Stimulated activated naive B cell treated with anti-CD40 and anti-IgM and Interleukin-4, amounts not matched to agents 10 μg/mL and 1 μg/mL and 100 μg/mL, for 72 hours (primary cell): ENCODE measurements at regions not wholly inside any gene's neighbourhood (a gene's known extent, or its start where the extent isn't known, plus 50 kb on each side); places are given as distances from the start of the nearest gene placed in this dataset.

Experiments
- ATAC-seq, 2 donors: fragments of 150-1000 bp; cut with Tn5 transposase; replicated peaks; 2 replicates each; pipeline ENCODE4 v1.10.0; 2021; ENCODE audit warnings: moderate library complexity in 1 of 2
- DNase-seq: peaks from one replicate; pipeline ENCODE4 v3.0.0; 2021
- H3K27ac Mint-ChIP-seq: one replicate; pipeline ENCODE4 v1.8.0; 2022; ENCODE audit warnings: mild to moderate bottlenecking, mixed read lengths
- H3K27me3 Mint-ChIP-seq, 2 donors: one replicate each; pipeline ENCODE4 v1.8.0; 2022; ENCODE audit warnings: mixed read lengths in 2 of 2
- H3K36me3 Mint-ChIP-seq, 2 donors: one replicate each; pipeline ENCODE4 v1.8.0; 2022; ENCODE audit warnings: mixed read lengths in 2 of 2, mild to moderate bottlenecking in 1 of 2
- H3K4me1 Mint-ChIP-seq, 2 donors: one replicate each; pipeline ENCODE4 v1.8.0; 2022; ENCODE audit warnings: mixed read lengths in 2 of 2, mild to moderate bottlenecking in 1 of 2
- H3K4me3 Mint-ChIP-seq, 2 donors: one replicate each; pipeline ENCODE4 v1.8.0; 2022; ENCODE audit warnings: mild to moderate bottlenecking in 2 of 2, mixed read lengths in 2 of 2, moderate library complexity in 1 of 2
- H3K9me3 Mint-ChIP-seq, 2 donors: one replicate each; pipeline ENCODE4 v1.8.0; 2022; ENCODE audit warnings: mixed read lengths in 2 of 2, mild to moderate bottlenecking in 1 of 2

DNA sequence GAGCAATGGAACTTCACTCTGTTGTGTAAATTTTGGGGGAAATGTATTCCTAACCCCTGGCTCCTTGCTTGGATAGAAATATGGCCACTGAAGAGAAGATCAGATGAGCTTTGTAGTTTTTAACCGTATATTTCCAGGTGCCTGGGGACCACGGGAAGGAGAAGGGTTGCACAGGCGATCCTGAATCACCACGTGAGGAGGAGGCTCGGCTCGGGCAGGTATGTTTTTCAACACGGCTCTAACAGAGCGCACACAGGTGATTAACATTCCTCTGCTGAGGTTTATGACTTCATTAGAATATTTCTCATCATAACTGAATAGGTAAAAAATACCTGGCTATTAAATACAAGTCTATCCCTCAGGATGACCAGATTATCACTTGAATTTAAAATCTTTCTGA, 495.0 kb upstream of the ZFHX3 start:
- H3K9me3 Mint-ChIP-seq: no peaks in the 10 kb centered on the region
- peaks cover 0 to 1% of the 10 kb centered on the region in 2 donors for H3K4me1 Mint-ChIP-seq
- ATAC-seq (no peak), DNase-seq (no peak)
- H3K27ac Mint-ChIP-seq: no peak overlapping the region
- H3K36me3 Mint-ChIP-seq: no peaks in the 10 kb centered on the region
- H3K27me3 Mint-ChIP-seq: peaks cover 47 to 74% of the 10 kb centered on the region in 2 donors
- H3K4me3 Mint-ChIP-seq: no peak overlapping the region

DNA sequence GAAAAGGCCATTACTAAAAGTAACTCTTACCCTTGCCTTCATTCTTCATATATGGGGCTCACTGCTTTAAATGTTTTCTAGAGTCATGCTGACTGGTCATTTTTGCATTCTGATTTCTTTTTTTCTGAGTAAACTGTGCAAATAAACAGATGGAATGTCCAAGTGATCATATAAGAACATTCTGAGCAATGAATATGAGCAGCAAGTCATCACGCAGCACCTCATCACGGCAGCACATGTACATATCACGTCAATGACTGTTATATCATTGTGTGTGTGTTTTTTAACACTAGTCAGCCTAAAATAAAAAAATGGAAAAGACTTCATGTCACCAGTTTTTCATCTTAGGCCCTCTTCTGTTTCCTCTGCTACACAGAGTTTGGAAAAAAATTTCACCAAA, 490.0 kb upstream of the ZFHX3 start:
- H3K9me3 Mint-ChIP-seq: peaks cover 3 to 10% of the 10 kb centered on the region in 2 donors
- no peak overlapping the region for H3K4me3 Mint-ChIP-seq
- peaks cover 19 to 40% of the 10 kb centered on the region in 2 donors for H3K27me3 Mint-ChIP-seq
- ATAC-seq (no peak), DNase-seq (no peak)
- no peaks in the 10 kb centered on the region for H3K4me1 Mint-ChIP-seq
- H3K27ac Mint-ChIP-seq: no peak overlapping the region
- H3K36me3 Mint-ChIP-seq: no peaks in the 10 kb centered on the region

DNA sequence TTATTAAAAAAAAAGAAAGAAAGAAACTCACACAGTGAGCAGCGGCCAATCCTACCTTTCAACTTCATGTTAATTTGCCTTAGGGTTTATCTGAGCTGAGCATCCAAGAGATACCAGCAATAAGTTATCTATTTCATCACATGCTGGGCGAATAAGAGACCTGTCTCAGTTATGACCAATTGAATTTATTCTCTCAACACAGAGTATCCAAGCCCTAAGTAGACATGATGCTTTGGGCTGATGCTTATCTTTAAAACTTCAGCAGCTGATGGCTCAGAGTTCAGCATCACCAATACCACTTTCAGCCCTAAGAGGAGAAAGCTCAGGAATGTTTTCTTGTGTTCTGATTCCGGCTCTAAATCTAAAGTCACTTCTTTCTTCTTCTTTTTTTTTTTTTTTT, 489.0 kb upstream of the ZFHX3 start:
- H3K27ac Mint-ChIP-seq: no peak overlapping the region
- ATAC-seq (no peak), DNase-seq (no peak)
- H3K4me3 Mint-ChIP-seq: no peak overlapping the region
- H3K27me3 Mint-ChIP-seq: peaks cover 14 to 35% of the 10 kb centered on the region in 2 donors
- H3K9me3 Mint-ChIP-seq: peaks cover 3 to 13% of the 10 kb centered on the region in 2 donors
- H3K36me3 Mint-ChIP-seq: no peaks in the 10 kb centered on the region
- H3K4me1 Mint-ChIP-seq: no peaks in the 10 kb centered on the region

DNA sequence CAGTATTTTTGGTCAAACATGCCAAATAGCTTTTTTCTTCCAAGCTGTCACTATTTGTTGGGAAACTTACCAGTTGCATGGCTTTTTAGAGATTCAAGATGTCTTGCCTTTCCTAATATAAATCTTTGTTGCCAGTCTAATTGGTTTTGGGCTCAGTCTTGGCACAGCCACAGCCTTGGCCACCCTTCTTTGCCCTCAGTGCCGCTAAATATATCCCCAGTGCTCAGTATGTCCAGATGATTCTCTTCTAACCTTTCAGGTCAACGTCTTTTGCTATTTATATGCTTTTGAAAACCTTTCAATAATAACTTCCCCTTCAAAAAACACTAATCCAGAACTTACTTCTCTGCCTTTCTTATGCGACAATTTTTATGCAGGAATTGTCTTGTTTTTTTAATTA, 483.1 kb upstream of the ZFHX3 start:
- Mint-ChIP-seq H3K27me3 (peaks cover 14 to 15% of the 10 kb centered on the region in 2 donors), H3K27ac (no peak overlapping the region), H3K9me3 (peaks cover 3 to 13% of the 10 kb centered on the region in 2 donors), H3K4me1 (no peaks in the 10 kb centered on the region), H3K36me3 (no peaks in the 10 kb centered on the region), H3K4me3 (no peak overlapping the region)
- ATAC-seq: no peak
- no peak for DNase-seq

DNA sequence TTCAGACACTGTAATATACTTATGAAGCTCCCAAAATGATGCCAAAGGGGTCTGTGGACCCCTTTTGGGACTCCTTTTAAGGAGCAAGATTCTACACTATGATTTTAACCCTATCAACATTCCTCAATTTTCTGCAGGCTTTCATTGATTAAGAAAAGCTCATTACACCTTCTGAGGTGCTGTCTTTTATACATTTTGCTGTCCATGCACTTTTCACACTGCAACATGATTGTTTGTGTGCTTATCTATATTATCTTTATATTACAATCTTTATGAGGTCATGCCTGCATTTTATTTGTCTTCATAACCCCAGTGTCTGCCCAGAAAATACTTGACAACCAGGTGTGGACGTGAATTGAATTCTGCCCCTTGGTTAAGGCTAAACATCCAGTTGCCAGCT, 482.6 kb upstream of the ZFHX3 start:
- H3K4me1 Mint-ChIP-seq: no peaks in the 10 kb centered on the region
- H3K27ac Mint-ChIP-seq: no peak overlapping the region
- ATAC-seq: no peak

DNA sequence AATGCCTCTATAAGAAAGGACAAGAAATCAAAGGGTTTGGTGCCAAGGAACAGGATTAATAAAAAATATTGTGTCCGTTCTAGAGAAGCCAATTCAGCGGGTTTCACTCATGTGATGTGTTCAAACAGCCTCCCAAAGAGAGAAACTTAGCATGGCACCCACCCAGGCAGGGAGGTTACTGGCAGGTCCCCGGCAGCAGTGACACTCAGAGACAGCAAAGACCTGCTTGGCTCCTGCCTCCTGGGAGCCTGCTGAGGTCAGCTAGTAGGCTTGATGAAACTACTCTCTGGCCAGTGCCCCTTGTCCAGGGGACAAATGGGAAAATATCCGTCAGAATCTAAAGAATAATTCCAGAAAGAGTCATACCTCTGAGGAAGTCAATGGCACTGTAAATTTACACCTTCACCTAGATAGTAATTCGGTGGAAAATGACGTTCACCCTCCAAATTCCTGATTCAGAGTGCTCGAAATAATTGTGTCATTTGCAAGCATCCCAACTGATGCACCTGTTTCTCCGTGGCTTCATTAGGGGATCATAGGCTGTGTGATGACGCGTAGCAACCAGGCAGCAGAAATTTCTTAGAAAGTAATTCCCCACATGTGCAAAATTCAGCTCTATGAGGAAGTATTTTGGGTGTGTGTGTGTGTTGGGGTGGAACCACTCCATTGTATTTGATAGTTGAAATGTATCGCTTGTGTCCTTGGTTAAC, 481.5 kb upstream of the ZFHX3 start:
- Mint-ChIP-seq H3K27me3 (peaks cover 14 to 15% of the 10 kb centered on the region in 2 donors), H3K4me1 (no peaks in the 10 kb centered on the region), H3K27ac (no peak overlapping the region), H3K4me3 (no peak overlapping the region), H3K9me3 (peaks cover 3 to 13% of the 10 kb centered on the region in 2 donors), H3K36me3 (no peaks in the 10 kb centered on the region)
- ATAC-seq: no peak
- DNase-seq: no peak

More for the DNA sequence above, 482.6 kb upstream of the ZFHX3 start:
- no peaks in the 10 kb centered on the region for H3K36me3 Mint-ChIP-seq
- no peak for DNase-seq
- H3K4me3 Mint-ChIP-seq: no peak overlapping the region
- peaks cover 14 to 15% of the 10 kb centered on the region in 2 donors for H3K27me3 Mint-ChIP-seq
- H3K9me3 Mint-ChIP-seq: peaks cover 3 to 13% of the 10 kb centered on the region in 2 donors

DNA sequence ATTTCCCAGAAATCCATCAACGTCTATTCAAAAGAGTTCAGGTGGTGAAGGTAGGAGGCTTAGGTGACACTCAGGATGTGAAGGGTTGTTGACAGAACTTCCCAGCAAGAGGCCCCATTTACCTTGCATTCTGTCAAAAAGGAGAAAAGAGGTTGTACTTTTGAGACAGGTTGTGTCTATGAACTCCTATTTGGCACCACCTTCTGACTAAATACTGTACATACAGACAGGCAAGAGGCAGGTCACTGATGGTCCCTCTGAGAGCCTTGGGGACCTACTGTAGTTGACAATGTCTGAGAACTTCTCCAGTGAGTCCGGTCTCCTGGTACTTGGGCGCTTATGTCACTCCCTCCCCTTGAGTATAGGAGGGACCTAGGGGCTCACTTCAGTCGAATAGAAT, 479.3 kb upstream of the ZFHX3 start:
- no peak overlapping the region for H3K4me3 Mint-ChIP-seq
- ATAC-seq: no peak
- H3K27ac Mint-ChIP-seq: no peak overlapping the region
- peaks cover 2 to 6% of the 10 kb centered on the region in 2 donors for H3K27me3 Mint-ChIP-seq
- no peaks in the 10 kb centered on the region for H3K36me3 Mint-ChIP-seq
- H3K9me3 Mint-ChIP-seq: peaks cover 0 to 4% of the 10 kb centered on the region in 2 donors
- H3K4me1 Mint-ChIP-seq: no peaks in the 10 kb centered on the region
- DNase-seq: no peak

DNA sequence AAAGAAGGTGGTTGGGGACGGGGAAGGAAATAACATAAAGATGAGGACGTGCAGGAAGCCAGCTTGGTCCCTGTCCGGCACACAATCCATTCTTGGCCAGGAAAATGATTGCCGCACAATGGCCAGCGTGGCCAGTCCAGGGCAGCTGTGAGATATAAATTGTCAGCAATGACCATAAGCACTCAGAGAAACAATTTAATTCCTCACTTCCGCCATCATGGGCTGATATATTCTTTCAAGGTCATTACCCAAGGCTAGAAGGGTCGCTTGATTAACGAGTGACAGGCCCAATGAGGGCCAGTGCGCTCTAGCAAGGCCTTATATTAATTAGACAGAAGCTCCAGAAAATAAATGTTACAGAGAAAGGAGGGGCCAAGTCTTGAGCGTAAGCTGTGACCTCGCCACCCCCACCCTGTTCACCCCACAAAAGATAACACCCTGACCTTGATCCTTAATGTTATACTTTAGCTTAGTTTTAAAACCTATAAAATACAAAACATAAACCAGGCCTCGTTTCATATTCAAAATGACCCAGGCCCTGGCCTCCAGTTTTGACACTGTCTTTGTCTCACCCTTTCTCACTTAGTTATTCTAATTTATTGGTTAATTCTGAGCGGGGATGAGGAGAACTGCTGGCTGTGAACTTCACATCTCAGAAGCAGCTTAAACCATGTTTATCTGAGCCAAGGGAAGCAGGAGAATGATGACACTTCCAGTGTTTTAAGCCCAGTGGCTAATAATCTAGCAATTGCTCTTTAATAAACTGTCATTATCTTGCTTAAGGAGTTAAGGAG, 478.3 kb upstream of the ZFHX3 start:
- no peak for DNase-seq
- ATAC-seq: no peak
- H3K27me3 Mint-ChIP-seq: peaks cover 0 to 5% of the 10 kb centered on the region in 2 donors
- no peaks in the 10 kb centered on the region for H3K36me3 Mint-ChIP-seq
- no peak overlapping the region for H3K4me3 Mint-ChIP-seq
- no peak overlapping the region for H3K27ac Mint-ChIP-seq
- peaks cover 0 to 3% of the 10 kb centered on the region in 2 donors for H3K9me3 Mint-ChIP-seq
- H3K4me1 Mint-ChIP-seq: no peaks in the 10 kb centered on the region

DNA sequence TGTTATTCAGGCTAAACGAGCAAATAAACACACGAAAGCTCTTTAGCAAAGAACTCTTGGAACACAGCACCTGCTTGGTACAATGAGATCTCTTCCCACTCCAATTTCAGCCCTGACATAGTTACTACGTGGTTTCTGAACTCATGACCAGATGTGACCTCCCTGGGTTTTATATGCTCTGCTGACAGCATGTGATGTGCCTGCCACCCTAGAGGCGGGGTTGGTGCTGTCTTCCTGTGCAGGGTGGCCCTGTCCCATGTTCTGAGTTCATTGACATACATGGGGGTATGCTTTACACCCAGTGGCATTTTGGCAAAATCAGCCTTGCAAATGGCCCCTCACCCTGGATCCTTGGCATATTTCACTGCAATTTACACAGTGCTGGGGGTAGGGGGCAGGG, 475.3 kb upstream of the ZFHX3 start:
- peaks cover 3% of the 10 kb centered on the region in 2 donors for H3K9me3 Mint-ChIP-seq
- H3K27me3 Mint-ChIP-seq: peaks cover 4 to 5% of the 10 kb centered on the region in 2 donors
- DNase-seq: no peak
- H3K27ac Mint-ChIP-seq: no peak overlapping the region
- no peaks in the 10 kb centered on the region for H3K36me3 Mint-ChIP-seq
- H3K4me1 Mint-ChIP-seq: no peaks in the 10 kb centered on the region
- no peak for ATAC-seq
- H3K4me3 Mint-ChIP-seq: no peak overlapping the region

DNA sequence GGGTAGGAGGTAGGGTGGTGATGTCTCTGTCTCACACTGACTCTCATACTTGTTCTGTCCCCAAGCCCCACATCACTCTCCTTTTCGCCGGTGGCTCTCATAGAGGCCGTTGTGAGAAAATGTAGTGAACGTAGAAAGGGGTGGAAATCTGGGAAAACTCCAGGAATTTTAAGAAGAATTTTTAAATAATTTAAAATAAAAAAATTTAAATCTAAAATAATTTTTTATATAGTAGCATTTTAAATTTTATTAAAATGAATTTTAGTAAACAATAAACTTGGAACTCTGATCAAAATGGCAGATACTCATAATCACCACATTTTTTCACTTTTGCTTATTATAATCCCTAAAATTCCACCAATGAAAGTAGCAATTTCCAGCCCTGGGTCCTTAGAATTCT, 473.6 kb upstream of the ZFHX3 start:
- H3K4me1 Mint-ChIP-seq: no peaks in the 10 kb centered on the region
- H3K36me3 Mint-ChIP-seq: no peaks in the 10 kb centered on the region
- no peak overlapping the region for H3K4me3 Mint-ChIP-seq
- H3K27me3 Mint-ChIP-seq: peaks cover 4 to 5% of the 10 kb centered on the region in 2 donors
- H3K9me3 Mint-ChIP-seq: peaks cover 5 to 6% of the 10 kb centered on the region in 2 donors
- ATAC-seq (no peak), DNase-seq (no peak)
- H3K27ac Mint-ChIP-seq: no peak overlapping the region

DNA sequence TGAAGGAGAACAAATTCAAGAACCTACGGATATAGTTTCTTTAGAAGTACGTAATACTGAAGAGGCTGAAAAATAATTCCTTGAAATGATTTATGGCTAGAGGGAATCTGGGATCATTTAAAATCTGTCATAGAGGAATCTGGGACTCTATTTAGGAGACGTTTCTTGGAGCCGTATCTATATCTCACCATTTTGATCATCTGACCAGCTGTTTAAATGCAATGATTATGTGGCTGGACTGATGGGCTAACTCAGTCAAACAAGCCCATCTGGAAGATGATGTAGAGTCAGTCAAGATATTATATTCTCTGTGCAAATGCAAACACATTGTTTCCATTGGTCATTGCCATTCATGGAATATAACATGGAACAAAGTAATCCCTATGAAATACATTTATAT, 467.7 kb upstream of the ZFHX3 start:
- Mint-ChIP-seq H3K36me3 (no peaks in the 10 kb centered on the region), H3K27ac (no peak overlapping the region), H3K4me3 (no peak overlapping the region), H3K9me3 (peaks cover 3 to 5% of the 10 kb centered on the region in 2 donors), H3K27me3 (peaks cover 0 to 4% of the 10 kb centered on the region in 2 donors), H3K4me1 (no peaks in the 10 kb centered on the region)
- ATAC-seq (no peak), DNase-seq (no peak)

DNA sequence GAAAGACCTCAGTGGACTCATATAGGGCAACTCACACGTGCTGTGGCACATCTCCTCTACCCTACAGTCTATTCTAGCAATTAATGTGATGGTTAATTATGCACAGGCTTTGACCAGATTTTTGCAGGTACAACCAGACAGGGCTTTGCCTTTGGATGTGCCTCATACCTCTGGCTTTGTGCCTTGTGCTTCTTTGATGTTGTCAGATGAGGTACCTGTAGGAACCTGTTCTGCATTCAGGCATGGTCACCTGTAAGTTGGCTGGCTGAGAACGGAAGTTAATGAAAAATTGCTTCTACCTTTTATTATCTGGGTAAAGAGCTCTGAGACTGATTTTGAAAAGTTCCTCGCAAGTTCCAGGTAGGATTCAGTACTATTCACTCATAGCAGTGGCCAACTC, 462.9 kb upstream of the ZFHX3 start:
- no peaks in the 10 kb centered on the region for H3K4me1 Mint-ChIP-seq
- H3K9me3 Mint-ChIP-seq: peaks cover 0 to 2% of the 10 kb centered on the region in 2 donors
- H3K27me3 Mint-ChIP-seq: no peaks in the 10 kb centered on the region
- no peaks in the 10 kb centered on the region for H3K36me3 Mint-ChIP-seq
- DNase-seq (no peak), ATAC-seq (no peak)
- H3K27ac Mint-ChIP-seq: no peak overlapping the region
- H3K4me3 Mint-ChIP-seq: no peak overlapping the region

DNA sequence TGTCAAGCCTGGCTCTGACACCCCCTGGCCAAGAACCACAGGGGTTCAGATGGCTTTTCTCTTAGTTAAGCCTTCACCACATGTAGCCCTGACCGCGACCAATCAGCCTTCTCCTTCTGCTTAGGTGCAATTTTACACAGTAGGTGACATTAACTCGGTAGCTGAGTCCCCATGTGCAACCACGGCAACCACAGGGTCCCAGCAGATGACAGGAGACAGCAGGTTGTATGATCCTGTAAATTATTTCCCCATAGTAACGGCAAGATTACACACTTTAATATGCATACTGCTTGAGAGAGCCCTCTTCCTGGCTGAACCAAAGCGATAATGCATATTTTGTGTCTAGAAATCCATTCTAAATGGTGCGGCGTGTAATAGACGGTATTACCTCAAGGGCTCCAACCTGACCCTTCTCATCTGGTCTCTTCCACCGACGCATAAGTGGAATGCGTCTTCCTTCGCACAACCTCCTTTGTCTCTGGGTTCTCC, 458.7 kb upstream of the ZFHX3 start:
- H3K9me3 Mint-ChIP-seq: peaks cover 0 to 2% of the 10 kb centered on the region in 2 donors
- H3K36me3 Mint-ChIP-seq: no peaks in the 10 kb centered on the region
- H3K27me3 Mint-ChIP-seq: no peaks in the 10 kb centered on the region
- ATAC-seq (no peak), DNase-seq (no peak)
- H3K4me3 Mint-ChIP-seq: no peak overlapping the region
- H3K4me1 Mint-ChIP-seq: no peaks in the 10 kb centered on the region
- H3K27ac Mint-ChIP-seq: no peak overlapping the region

DNA sequence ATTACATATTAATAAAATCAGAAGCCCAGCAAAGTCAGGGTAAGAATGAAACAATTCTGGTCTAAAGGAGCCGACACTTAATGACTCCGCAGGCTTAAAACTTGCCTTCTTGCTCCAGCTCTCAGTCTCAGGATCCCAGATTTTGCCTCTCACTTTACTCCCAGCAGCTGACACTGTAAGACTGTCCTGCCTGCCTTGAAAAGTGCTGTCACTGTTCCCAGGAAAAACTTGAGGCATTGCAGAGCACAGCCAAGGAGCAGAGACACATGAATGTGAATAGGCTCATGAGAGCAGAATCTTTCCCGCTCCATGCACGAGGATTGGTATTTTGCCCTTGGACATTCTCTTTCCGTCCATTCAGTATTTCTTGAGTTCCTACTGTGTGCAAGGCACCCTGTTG, 457.6 kb upstream of the ZFHX3 start:
- Mint-ChIP-seq H3K4me1 (no peaks in the 10 kb centered on the region), H3K9me3 (peaks cover 0 to 2% of the 10 kb centered on the region in 2 donors), H3K4me3 (no peak overlapping the region), H3K36me3 (no peaks in the 10 kb centered on the region), H3K27me3 (no peaks in the 10 kb centered on the region), H3K27ac (no peak overlapping the region)
- ATAC-seq: no peak
- no peak for DNase-seq
